NCI-H1092 (cell line): ENCODE measurements at regions not wholly inside any gene's neighbourhood (a gene's known extent, or its start where the extent isn't known, plus 50 kb on each side); places are given as distances from the start of the nearest gene placed in this dataset.
"Not testable (repeated sequence)": the region's sequence is repeated elsewhere in the genome, so short reads cannot be mapped to it uniquely, and the experiment has no call there.

Source experiments
- DNase-seq: peaks from one replicate; lab custom pipeline; 2025; lab: John Stamatoyannopoulos, UW

DNA sequence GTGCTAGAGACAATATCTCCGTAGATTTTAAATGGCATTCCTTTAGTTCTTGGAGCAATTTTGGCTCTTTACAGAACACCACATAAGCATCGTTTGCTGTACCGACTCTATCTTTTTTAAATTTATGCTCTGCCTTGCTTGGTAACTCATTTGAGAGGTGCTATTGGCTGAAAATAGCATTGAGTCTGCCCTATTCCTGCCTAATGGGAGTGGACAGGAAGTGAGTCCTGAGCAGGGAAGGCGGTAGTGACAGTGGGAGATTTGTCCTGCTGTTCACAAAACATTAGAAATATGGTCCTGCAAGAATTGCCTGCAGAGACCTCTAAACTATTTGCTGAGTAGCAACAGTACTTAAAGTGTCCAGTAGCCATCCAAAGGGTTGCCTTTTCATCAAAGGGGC lies 115.2 kb upstream of the IFNE start:
- no peak for DNase-seq

DNA sequence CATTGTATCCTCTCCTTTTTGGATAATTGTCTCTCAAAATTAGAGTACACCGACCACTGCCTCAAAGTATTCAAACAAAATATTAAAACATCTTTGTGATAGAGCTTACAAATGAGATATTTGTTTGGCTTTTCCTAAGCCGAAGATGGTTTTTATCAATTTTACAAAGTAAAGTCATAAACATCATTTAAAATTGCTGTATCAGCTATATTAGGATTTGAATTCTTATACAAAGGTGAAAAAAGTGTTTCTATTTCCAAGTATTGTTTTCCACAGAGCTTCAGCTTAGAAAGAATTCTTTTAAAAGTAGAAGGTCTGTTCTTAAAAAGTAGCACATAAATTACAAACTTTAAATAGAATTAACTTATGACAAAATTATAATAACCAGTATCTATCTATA lies 116.6 kb upstream of the IFNE start:
- no peak for DNase-seq

- no peak for DNase-seq
These were observed 123.4 kb upstream of the IFNE start for GRCh38 chr9:21605489-21605931.

DNA sequence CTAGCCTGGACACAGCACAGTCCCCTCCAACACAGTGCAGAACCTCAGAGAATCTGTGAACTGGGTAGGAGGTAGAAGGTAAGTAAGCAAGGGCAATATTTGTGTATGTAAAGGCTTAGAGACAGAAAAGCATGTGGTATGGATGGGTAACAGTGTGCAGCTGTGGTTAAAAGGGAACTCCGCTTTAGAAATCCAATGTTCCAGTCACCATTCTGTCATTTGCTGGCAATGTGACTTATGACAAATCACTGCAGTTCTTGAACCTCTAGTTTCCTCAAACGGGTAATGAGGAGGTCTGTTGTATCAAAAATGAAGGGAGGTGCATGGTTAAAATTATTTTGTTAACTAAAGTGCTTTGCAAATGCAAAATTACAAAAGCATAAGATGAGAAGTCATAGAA lies 125.5 kb upstream of the IFNE start:
- no peak for DNase-seq

DNA sequence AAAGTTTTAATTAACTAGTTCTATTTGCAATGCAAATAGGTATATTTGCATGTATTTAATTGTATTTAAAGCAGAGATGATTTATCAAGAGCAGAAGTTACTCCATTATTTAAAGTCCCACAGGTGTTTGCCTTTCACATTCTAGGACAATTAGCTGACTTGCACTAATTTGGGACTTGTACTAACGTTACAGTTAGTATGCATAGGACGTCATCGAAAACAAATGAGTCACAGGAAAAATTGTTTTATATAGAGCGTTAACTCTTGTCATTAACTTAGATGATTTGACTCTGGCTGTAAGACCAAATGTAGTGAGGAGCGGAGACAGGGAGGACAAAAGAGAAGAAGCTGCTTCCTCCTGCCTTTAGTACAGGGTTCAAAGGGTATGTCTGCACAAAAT lies 126.1 kb upstream of the IFNE start:
- no peak for DNase-seq

GRCh38 chr9:21609506-21609905 lies 127.4 kb upstream of the IFNE start:
- no peak for DNase-seq

- no peak for DNase-seq
These were observed 129.8 kb upstream of the IFNE start for GRCh38 chr9:21611891-21612290.

GRCh38 chr9:21615018-21615417 lies 132.9 kb upstream of the IFNE start:
- DNase-seq = no peak

DNA sequence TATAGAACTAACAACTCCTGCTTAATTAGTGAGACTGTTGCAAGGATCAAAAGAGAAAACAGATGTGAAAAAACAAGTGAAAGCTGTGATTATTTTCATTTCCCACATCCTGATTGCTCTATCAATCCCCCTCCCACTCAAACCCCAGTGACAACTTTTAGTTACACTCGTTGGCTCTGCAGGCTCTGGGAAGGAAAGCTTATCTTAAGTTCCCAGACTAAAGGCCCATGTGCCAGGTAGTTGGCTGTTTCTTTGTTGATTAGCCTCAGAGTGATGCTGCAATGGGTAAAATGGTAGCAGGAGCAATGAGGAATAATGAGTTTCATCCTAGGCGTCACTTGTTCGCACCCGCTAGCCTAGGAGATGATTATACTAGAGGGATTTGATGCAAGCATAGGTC lies 133.3 kb upstream of the IFNE start:
- no peak for DNase-seq

DNA sequence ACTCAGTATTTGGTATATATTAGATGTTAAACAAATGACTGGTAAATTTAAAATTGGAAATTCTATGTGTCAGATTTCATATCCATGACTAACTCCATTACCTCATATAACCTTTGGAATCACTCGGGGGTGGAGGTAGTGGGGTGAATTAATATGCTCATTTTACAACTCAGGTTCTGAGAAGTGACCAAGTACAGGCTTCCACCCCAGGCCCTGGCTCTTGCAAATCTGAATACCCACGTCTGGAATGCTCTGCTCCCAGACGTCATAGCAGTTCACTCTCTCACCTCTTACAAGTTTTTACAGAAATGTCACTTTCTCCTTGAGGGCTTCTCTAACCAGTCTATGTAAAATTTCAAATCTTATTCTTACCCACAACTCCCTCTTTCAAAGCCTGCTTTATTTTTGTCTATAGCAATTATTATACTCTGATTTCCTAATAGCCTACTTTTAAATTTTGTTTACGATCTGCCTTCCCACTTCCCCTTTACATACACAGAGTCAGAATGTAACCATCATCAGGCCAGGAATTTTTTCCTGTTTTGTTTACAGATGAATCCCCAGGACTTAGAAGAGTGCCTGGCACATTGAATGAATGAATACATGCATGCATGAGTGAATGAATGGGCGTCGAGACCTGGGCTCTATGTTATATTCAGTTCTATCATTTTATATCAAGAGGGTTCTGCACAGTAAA lies 134.1 kb upstream of the IFNE start:
- no peak for DNase-seq

GRCh38 chr9:21624675-21625644 lies 142.8 kb upstream of the IFNE start:
- DNase-seq = no peak

- no peak for DNase-seq
These were observed 144.4 kb upstream of the IFNE start for GRCh38 chr9:21626493-21626892.

GRCh38 chr9:21628954-21629353 lies 146.8 kb upstream of the IFNE start:
- DNase-seq = not testable (repeated sequence)

- DNase-seq = no peak
These were observed 152.8 kb upstream of the IFNE start for GRCh38 chr9:21634951-21635350.

DNA sequence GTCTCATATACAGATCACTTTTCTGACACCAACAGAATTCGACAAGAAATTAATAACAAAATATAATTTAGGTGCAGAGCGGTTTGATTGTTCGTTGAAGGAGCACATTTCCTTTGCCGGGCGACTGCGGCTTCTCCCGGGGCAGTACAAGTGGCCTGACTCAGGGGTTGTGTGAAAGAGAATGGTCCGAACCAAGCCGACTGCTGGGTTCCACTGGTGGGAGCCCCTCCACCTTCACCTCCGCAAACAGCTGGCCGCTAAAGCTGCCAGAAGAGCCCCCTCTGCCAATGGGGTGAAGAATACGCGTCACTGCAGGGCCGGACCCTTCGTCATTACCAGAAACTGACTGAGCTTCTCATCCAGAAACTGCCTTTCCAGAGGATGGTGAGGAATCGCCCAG lies 156.0 kb upstream of the IFNE start:
- DNase-seq = no peak

- no peak for DNase-seq
These were observed 149.3 kb upstream of the MTAP start for GRCh38 chr9:21653091-21653490.

GRCh38 chr9:21653589-21653988 lies 148.8 kb upstream of the MTAP start:
- no peak for DNase-seq

DNA sequence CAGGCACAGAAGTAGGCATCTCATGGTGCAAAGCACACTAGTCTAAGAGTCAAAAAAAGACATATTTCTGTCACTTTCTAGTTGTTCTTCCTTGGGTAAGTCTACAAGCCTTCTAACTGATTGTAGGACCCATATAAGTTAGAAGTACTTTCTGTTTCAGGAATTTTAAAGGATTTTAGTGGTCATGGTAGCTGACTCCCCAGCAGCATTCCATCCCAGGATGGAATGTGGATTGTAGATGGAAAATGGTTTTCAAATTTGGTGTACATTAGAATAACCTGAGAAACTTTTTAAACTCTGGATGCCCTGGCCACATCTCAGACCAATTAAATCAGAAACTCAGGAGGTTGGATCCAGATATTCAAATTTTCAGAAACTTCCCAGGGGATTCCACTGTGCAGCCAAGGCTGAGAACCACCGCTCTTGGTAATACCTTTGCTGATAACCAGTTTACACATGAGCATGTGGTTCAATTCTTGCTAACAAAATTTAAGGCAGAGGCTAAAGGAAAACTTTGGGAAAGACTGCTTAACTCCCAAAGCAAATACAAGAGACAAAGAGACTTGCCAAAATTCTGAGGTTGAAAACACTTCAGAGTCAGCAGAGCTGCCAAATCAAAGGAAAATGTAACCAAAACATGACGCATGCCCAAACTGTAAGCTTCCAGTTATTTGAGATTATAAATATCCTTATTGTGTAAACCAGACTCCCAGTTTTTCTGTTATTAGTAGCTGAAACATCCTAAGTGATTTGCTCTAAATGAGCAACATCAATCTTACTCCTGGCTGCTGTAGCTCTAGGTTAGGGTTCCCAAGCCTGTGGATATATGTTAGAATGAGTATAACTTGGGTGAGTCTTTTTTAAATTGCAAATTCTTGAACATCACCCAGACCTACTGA lies 145.4 kb upstream of the MTAP start:
- DNase-seq = no peak

DNA sequence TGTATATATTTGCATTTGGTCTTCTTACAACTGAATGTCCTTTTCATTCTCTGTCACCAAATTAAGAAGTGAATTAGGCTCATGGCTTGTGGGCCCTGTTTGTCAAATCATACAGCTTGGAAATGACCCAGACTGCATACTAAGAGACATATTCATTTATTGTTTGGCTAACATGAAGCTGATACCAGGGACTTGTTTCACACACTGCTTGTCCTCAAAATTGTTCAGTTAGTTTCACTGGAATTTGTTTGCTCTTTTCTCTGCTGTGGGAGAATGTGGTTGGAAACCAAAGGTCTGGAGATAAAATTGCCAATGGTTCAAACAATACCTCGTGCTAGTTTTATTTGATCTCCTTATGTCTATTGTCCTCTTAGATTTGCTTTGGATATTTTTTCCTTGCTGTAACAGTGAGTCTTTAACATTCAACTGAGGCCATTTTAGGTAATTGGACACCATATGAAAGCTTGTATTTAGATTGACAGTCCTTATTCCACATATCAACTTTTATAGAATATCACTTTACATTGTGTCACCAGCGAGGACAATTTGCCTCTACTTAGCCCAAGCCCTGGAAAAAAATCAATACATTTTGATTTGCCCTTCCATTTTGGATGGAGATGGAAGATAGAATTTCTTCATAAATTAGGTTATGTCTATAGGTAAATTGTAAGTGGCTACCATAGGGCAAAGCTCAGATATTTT lies 144.3 kb upstream of the MTAP start:
- DNase-seq = no peak

- DNase-seq = no peak
These were observed 141.5 kb upstream of the MTAP start for GRCh38 chr9:21660976-21661375.

DNA sequence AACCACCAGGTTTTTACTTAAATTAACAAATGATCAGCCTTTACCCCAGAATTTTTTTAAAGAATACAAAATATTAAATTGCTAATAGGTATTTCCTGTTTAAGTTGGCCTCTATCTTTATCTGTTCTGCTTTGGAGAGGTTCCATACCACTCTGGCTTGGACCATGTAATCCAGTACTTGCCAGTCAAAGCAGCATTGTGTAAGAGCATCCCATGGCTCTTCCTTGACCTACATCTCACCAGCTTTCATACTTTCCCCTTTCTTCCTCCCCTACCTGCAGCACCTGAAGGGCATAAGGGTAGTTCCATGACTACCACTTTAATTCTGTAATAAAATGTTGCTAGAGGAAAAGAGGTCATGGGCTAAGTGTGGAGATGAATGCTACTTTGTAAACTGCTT lies 140.8 kb upstream of the MTAP start:
- no peak for DNase-seq

DNA sequence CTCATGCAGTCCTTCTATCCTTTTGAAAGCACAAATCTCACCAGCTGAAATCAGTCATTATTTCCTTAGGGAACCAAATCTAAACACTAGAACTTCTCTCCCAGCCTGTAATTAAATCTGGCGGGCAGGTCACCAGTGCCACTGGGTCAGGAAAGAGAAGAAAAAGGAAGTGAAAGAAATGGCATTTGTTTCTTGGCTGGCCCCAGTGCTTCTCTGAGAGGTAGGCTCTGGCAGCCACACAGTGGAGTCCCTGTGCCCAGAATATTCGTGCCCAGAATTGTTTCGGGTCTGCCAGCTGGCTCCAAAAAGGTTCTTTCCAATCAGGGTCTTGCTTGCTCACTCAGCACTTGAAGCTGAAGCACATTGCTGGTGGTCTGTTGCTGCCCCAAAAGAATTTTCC lies 133.9 kb upstream of the MTAP start:
- DNase-seq = no peak
